LHCN-M2 (cell line): ENCODE measurements at regions not wholly inside any gene's neighbourhood (a gene's known extent, or its start where the extent isn't known, plus 50 kb on each side); places are given as distances from the start of the nearest gene placed in this dataset.

Experiments used
- DNase-seq: peaks from one replicate; pipeline ENCODE4 v3.0.0-alpha.2; 2012; ENCODE audit warnings: low read depth

DNA sequence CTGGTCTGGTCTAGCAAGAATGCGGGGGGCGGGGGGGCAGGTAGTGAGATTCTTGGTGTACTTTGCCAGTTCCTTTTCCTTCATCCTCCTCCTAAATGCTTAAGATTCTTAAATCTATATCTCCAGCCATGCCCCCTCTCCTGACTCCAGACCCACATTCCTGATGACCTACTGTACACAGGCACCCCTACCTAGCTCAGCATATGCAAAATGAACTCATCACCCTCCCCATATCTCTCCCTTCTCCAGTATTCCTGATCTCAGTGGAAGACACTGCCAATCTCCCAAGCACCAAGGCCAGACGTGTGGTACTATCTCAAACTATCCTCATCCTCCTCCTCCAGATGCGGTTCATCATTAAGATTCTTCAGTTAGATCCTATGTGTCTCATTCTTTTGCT, 215.8 kb downstream of the SPTSSA start:
- no peak for DNase-seq

DNA sequence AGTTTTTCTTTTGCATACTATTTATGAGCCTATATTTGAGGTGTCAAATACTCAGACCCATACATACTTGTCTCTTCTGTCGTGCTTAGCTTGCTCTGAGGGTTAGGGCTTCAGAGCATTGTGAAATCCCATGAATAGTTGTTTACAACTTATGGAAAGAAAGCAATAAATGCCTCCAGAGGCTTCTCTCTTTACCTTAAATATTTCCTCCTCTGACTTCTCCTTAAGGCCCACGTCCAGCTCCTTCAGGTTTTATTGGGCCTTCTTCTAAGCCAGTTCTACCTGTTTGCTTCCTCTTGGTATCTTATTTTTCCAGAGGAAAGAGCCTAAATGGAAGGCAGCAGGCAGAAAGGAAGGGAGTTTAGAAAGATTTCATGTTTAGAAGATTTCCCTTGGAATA, 218.6 kb downstream of the SPTSSA start:
- DNase-seq = no peak

- DNase-seq = no peak
These were observed 219.0 kb downstream of the SPTSSA start for GRCh38 chr14:34243001-34243400.

GRCh38 chr14:34241185-34241711, 220.8 kb downstream of the SPTSSA start:
- DNase-seq = no peak

- DNase-seq = no peak
These were observed 223.4 kb downstream of the SPTSSA start for GRCh38 chr14:34238610-34239009.

- DNase-seq = no peak
These were observed 224.4 kb downstream of the SPTSSA start for GRCh38 chr14:34237677-34238076.

DNA sequence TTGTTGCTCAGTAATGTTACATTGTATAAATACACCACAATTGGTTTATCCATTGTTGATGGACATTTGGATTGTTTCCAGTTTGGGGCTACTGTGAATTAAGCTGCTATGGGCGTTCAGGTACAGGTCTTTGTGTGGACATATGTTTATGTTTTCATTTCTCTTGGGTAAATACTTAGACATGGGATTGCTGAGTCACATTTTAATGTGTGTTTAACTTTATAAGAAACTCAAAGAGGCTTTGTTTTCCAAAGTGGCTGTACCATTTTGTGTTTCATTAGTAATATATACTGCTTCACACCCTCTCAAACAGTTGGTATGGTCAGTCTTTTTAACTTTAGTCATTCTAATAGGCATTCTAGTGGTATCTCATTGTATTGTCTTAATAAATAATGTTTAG, 225.0 kb downstream of the SPTSSA start:
- DNase-seq = peak; percentile 1

- DNase-seq = no peak
These were observed 226.3 kb downstream of the SPTSSA start for GRCh38 chr14:34235643-34236300.

- DNase-seq = no peak
These were observed 227.8 kb downstream of the SPTSSA start for GRCh38 chr14:34234258-34234657.

DNA sequence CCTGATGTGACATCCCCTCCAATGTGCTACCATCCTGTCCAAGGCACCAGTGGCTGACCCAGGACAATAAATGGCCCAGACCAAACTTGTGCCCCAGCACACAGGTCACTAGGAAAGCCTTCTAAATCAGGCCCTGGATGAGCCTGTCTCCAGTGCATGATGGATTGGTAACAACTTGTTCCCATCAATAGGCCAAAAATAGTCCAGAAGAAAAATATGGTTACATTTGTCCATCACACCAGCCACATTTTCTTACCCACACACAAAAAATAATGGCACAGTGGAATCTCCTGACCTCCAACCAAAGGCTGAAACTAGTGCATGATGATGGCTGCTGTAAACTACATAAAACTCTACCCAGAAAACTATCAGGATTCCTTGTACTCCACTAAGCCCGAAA, 228.4 kb downstream of the SPTSSA start:
- no peak for DNase-seq

GRCh38 chr14:34232790-34233189, 229.2 kb downstream of the SPTSSA start:
- DNase-seq = no peak

- DNase-seq = no peak
These were observed 230.4 kb downstream of the SPTSSA start for GRCh38 chr14:34231626-34232025.

- DNase-seq = no peak
These were observed 232.9 kb downstream of the SPTSSA start for GRCh38 chr14:34229140-34229539.

- DNase-seq = no peak
These were observed 233.4 kb downstream of the SPTSSA start for GRCh38 chr14:34228650-34228976.

- DNase-seq = peak; percentile 26
These were observed 234.0 kb downstream of the SPTSSA start for GRCh38 chr14:34227834-34228649.

DNA sequence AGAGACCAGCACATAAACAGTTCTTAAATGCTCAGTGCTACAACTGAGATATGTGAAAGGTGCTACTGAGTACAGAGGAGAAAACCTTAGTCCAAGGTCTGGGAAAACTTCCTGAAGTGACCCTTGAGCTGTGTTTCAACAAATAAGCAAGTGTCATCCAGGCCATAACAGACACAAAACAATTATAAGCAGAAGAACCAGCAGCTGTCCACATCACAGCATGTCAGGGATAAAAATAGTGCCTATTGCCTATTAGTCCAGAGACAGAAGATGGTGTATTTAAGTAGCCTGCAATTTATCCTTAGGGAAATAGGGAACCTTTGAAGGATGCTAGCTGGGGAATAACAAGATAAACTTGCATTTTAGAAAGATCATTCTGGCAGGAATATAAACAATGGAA, 237.8 kb downstream of the SPTSSA start:
- no peak for DNase-seq

- DNase-seq = no peak
These were observed 238.5 kb downstream of the SPTSSA start for GRCh38 chr14:34223373-34224148.

DNA sequence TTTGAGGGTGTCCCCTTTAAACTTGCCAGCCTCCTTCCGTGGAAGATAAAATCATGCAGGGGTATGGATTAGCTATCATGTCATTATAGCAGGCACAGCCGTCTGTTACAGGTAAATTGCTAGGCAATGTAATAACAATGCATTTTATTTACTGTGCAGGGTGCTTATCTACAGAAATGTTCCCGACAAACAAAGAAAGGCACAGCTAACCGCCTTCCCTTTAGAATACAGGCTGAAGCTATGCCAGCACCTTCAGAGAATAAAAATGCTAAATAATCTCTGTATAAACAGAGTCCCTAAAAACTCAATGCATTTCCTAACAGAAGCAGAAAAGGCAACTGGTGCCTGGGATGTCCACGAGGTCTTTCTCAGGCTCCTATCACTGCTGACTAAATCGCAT, 239.2 kb downstream of the SPTSSA start:
- no peak for DNase-seq

DNA sequence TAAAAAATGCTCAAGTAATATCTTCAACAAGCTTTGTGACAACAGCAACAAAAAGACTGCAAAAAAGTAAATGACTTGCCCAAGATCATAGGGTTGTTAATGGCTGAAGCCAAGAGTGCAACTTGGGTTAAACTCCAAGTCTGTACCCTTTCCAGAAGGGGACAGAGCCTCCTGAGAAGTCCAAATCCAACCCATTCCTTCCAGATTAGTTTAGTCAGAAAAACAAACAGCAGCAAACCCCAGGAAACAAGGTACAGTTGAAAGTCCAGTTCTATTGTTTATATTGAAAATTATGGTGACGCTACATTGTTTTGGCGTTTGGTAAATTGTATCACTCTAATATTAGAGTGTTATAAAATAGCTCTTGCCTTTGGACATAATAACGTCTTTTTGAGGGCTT, 239.9 kb downstream of the SPTSSA start:
- no peak for DNase-seq

DNA sequence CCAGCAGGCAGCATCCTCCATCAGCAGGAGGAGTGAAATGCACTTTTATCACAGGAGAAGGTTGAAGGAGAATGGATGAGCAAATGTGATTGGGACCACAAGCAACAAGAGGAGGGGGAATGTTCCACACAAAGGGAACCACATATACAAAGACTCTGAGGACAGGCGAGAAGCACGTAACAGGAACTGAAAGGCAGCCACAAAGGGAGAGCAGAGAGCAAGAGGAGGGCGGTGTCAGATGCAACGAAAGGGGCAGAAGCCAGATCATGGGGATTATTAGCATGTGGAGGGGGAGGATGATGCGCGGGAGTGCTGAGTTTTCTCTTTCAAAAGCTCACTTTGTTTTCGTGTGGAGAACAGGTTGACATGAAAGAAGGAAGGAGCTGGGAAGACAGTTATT, 241.1 kb downstream of the SPTSSA start:
- no peak for DNase-seq

DNA sequence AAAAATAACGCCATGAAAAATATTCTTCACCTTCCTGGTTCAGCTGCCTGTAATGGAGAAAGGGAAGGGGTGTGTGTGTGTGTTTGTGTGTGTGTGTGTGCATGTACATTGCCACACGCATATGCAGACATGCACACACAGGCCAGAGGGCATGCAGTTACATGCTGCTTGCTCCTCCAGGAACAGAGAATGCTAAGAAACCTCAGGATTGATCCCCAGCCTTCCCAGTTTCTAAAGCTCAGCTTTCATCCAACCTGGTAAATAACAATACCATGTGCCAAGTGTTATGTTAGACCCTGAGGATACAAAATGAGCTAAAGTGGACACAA, 241.7 kb downstream of the SPTSSA start:
- DNase-seq = no peak

DNA sequence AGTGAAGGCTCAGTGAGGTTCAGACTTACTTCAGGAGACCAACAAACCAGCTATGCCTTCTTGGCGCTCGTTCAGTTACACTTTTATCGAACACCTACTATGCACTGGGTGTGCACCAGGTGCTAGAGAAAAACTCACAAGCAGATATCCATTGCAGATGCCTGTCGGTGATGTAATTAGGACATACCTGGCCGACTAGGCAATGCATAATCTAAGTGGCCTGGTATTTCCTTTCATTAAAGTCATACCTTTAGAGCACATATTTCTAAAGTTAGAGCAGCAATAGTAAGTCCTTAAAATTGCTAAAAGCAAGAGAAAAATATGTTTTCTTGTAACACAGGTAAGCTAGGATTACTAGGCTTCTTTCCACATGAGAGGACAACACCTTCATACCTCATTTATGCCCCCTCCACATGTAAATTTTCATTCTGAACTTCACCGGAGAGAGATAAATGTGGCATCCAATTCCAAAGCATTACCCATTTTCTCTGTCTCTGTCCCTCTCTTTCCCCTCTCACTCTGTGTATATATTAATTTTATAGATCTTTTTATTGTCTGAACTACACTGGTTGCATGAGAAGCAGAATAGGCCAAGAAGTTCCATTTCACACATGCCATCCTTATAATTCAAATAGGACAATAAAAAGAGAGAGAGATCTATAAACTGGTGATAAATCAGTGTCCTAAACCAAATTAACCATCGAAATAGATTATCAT, 242.2 kb downstream of the SPTSSA start:
- DNase-seq = no peak
